Activated CD4-positive, alpha-beta T cell treated with anti-CD3 and anti-CD28 coated beads, Interleukin-2, amount 10 ng/mL, durations not matched to agents 7 days and 5 days (primary cell): ENCODE measurements at regions not wholly inside any gene's neighbourhood (a gene's known extent, or its start where the extent isn't known, plus 50 kb on each side); places are given as distances from the start of the nearest gene placed in this dataset.
"Not testable (repeated sequence)": the region's sequence is repeated elsewhere in the genome, so short reads cannot be mapped to it uniquely, and the experiment has no call there.

ENCODE experiments used
- CTCF ChIA-PET: fragments of 350-600 bp; sonication (Branson Sonifier 250); formaldehyde crosslinking; loops from one replicate; lab custom pipeline; 2021; ENCODE audit warnings: antibody characterized with exemption; lab: Charles Lee
- POLR2A ChIA-PET: fragments of 350-600 bp; sonication (Branson Sonifier 250); formaldehyde crosslinking; loops from one replicate; lab custom pipeline; 2021; ENCODE audit warnings: antibody characterized with exemption; lab: Charles Lee
- DNase-seq: peaks from one replicate; pipeline ENCODE4 v3.0.0-alpha.2; 2020
- H3K27ac Mint-ChIP-seq: one replicate; pipeline ENCODE4 v1.8.0; 2021; ENCODE audit warnings: mild to moderate bottlenecking, moderate library complexity, mixed read lengths
- H3K27me3 Mint-ChIP-seq: one replicate; pipeline ENCODE4 v1.8.0; 2021; ENCODE audit warnings: mixed read lengths
- H3K36me3 Mint-ChIP-seq: one replicate; pipeline ENCODE4 v1.8.0; 2021; ENCODE audit warnings: low read depth, mixed read lengths
- H3K4me1 Mint-ChIP-seq: one replicate; pipeline ENCODE4 v1.8.0; 2021; ENCODE audit warnings: mixed read lengths
- H3K4me3 Mint-ChIP-seq: one replicate; pipeline ENCODE4 v1.8.0; 2021; ENCODE audit warnings: mild to moderate bottlenecking, moderate library complexity, mixed read lengths
- H3K9me3 Mint-ChIP-seq: one replicate; pipeline ENCODE4 v1.8.0; 2021; ENCODE audit warnings: mixed read lengths

DNA sequence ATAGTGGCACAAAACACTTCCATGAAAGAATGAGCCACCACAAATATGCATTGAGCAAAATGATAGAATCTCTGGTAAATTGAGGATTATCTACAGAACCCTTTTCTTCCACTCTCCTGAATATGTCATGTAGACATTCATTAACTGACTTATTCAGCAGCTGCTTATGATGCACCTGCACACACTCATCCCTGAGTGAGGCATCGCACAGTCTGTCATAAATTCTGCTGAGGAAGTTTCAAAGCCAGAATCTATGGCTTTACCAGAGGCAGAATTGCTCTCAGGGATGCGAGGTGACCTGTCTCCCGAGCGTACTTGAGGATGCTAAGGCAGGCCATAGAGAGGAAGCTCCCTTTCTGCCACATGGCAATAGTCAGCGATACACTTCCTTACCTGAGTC is 1090.2 kb downstream of the UQCRFS1 start:
- Mint-ChIP-seq H3K36me3 (no peaks in the 10 kb centered on the region), H3K9me3 (peaks cover 3% of the 10 kb centered on the region)

DNA sequence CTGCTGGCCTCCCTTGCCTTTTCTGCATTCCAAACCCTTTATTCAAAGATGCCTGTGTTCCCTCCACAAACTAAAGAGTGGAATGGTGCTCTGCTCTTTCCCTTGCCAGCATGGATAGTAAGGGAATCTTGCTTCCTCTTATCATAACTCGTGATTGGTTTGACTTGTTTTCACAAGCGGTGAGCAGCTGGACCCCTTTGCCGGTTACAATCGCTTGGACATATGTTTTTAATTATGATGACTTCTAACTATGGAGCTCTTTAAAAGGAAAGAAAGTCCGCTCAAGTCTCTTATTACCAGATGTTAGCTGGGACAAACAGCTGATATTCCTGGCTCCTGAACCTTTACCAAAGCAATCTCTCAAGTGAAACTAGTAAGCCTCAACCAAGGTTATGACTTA is 1094.7 kb downstream of the UQCRFS1 start:
- Mint-ChIP-seq H3K4me3 (no peak overlapping the region), H3K4me1 (no peaks in the 10 kb centered on the region), H3K36me3 (no peaks in the 10 kb centered on the region), H3K27me3 (no peaks in the 10 kb centered on the region), H3K9me3 (peaks cover 8% of the 10 kb centered on the region), H3K27ac (no peak overlapping the region)
- CTCF ChIA-PET = no interaction called here
- POLR2A ChIA-PET = no interaction called here
- DNase-seq = no peak

More for the DNA sequence above, 1090.2 kb downstream of the UQCRFS1 start:
- Mint-ChIP-seq H3K4me3 (no peak overlapping the region), H3K4me1 (no peaks in the 10 kb centered on the region), H3K27me3 (no peaks in the 10 kb centered on the region), H3K27ac (no peak overlapping the region)
- no peak for DNase-seq
- CTCF ChIA-PET = no interaction called here
- POLR2A ChIA-PET = no interaction called here

DNA sequence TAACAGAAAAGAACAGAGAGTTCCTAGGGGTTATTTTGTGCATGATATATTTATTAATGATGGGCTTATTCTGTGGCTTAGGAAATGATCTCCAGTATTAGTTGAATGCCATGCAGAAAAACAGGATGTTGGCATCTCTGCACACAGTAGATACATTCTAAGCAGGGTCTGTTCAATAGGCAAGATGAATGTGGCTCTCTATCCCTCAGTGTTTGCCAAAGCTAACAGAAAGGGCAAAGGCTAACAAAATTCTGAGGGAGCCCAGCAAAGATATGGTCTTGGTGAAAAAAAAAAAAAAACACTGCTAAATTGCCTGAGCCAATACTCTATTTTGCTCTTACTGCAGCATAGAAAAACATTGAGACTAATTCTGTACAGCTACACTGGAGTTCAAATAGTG is 1095.8 kb downstream of the UQCRFS1 start:
- CTCF ChIA-PET = no interaction called here
- Mint-ChIP-seq H3K27me3 (no peaks in the 10 kb centered on the region), H3K4me3 (no peak overlapping the region), H3K27ac (no peak overlapping the region), H3K4me1 (no peaks in the 10 kb centered on the region), H3K9me3 (peaks cover 9% of the 10 kb centered on the region), H3K36me3 (no peaks in the 10 kb centered on the region)
- DNase-seq = no peak
- POLR2A ChIA-PET = no interaction called here

DNA sequence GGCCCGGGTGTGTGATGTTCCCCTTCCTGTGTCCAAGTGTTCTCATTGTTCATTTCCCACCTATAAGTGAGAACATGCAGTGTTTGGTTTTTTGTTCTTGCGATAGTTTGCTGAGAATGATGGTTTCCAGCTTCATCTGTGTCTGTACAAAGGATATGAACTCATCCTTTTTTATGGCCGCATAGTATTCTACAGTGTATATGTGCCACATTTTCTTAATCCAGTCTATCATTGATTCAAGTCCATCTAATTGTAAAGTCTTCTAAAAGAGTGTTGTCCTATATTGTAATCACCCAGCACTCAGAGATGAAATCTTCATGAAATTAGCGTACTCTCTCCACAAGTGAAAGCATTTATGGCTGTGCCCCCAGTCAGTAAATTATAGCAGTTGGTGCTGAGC is 1096.6 kb downstream of the UQCRFS1 start:
- POLR2A ChIA-PET = interaction anchor here (0.6 kb wide), 1 partner anchor 9 kb away, joined by 3 read pairs; no protein-coding TSS in a partner anchor
- peaks cover 12% of the 10 kb centered on the region for H3K9me3 Mint-ChIP-seq
- H3K27me3 Mint-ChIP-seq, DNase-seq, H3K4me1 Mint-ChIP-seq, H3K4me3 Mint-ChIP-seq, CTCF ChIA-PET, H3K36me3 Mint-ChIP-seq, H3K27ac Mint-ChIP-seq: not testable (repeated sequence)

DNA sequence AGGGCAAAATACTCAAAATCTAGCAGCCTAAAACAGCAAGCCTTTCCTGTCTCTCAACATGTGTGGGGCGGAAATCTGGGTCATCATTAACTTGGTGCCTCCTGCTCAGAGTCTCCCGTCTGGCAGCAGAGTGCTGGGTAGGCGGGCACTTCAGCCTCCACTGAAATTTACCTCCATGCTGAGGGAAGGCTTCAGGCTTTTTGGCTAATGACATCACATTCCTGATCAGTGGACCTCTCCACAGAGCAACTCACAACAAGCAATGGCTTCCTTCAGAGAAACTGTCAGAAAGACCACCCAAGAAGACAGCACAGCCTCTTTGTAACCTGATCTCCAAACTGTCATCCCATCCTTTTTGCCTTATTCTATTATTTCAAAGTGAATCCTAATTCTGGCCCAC is 1109.0 kb downstream of the UQCRFS1 start:
- Mint-ChIP-seq H3K27me3 (no peaks in the 10 kb centered on the region), H3K27ac (no peak overlapping the region), H3K9me3 (peaks cover 3% of the 10 kb centered on the region), H3K4me1 (no peaks in the 10 kb centered on the region), H3K4me3 (no peak overlapping the region), H3K36me3 (no peaks in the 10 kb centered on the region)
- POLR2A ChIA-PET = no interaction called here
- CTCF ChIA-PET = no interaction called here
- DNase-seq = no peak

DNA sequence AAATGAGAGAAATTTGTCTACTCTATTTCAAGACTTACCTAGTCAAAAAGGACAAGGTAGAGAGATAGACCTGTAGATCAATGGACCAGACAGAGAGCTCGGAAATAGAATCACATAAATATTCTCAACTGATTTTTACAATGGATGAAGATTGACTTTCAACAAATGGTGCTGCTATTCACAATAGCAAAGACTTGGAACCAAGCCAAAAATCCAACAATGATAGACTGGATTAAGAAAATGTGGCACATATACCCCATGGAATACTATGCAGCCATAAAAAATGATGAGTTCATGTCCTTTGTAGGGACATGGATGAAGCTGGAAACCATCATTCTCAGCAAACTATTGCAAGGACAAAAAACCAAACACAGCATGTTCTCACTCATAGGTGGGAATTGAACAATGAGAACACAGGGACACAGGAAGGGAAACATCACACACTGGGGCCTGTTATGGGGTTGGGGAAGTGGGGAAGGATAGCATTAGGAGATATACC is 1128.2 kb downstream of the UQCRFS1 start:
- DNase-seq, POLR2A ChIA-PET, CTCF ChIA-PET, H3K27ac Mint-ChIP-seq, H3K4me3 Mint-ChIP-seq, H3K9me3 Mint-ChIP-seq, H3K36me3 Mint-ChIP-seq, H3K4me1 Mint-ChIP-seq, H3K27me3 Mint-ChIP-seq: not testable (repeated sequence)

DNA sequence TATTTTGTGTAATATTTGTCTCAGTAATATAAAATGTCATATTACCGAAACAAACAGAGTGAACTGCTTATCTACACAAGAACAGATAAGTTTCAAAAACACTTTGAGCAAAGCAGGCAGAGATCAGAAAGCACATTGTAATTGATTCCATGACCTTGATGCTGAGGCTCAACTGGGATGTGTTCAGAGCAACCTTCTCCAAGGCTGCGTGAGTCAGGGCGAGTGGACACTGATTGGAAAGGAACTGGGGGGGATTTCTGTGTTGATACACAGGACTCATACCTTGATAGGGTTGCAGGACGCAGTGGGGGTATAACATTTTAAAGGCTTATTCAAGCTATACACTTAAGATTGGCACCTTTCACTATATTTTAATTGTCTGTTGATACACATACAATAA is 1136.3 kb downstream of the UQCRFS1 start:
- CTCF ChIA-PET = no interaction called here

DNA sequence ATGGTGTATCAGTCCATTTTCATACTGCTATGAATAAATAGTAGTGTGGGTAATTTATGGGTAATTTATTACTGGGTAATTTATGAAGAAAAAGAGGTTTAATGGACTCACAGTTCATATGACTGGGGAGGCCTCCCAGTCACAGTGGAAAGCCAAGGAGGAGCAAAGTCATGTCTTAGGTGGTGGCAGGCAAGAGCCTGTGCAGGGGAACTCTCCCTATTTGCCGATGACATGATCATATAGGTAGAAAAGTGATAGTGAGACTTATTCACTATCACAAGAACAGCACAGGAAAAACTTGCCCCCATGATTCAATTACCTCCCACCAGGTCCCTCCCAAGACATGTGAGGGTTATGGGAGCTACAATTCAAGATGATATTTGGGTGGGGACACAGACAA is 1137.7 kb downstream of the UQCRFS1 start:
- POLR2A ChIA-PET = no interaction called here

More for the DNA sequence above, 1136.3 kb downstream of the UQCRFS1 start:
- H3K27me3 Mint-ChIP-seq = no peaks in the 10 kb centered on the region
- POLR2A ChIA-PET = no interaction called here
- no peak overlapping the region for H3K27ac Mint-ChIP-seq
- DNase-seq = no peak
- H3K4me1 Mint-ChIP-seq = no peaks in the 10 kb centered on the region
- no peaks in the 10 kb centered on the region for H3K36me3 Mint-ChIP-seq
- no peak overlapping the region for H3K4me3 Mint-ChIP-seq
- H3K9me3 Mint-ChIP-seq = peaks cover 16% of the 10 kb centered on the region

DNA sequence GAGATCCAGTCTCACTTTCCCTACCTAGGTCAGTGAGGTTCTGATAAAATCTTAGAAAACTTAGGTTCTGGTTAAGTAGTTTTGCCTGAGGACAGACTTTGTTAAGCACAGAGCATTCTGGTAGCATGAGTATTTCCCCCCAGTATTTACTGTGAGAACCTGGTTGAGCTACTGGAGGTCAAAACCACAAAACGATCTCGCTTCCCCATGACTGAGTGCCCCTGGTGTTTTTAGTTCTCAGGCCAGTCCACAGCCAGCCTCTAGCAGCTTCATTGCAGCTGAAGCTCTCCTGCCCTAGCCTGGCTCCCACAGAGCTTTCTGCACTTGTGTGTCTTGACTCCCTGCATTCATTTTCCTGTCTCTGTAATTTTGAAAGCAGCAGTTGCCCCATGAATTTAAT is 1138.2 kb downstream of the UQCRFS1 start:
- peaks cover 14% of the 10 kb centered on the region for H3K9me3 Mint-ChIP-seq
- no peaks in the 10 kb centered on the region for H3K36me3 Mint-ChIP-seq
- CTCF ChIA-PET = no interaction called here
- no peak overlapping the region for H3K27ac Mint-ChIP-seq
- H3K4me1 Mint-ChIP-seq = no peaks in the 10 kb centered on the region
- no peak for DNase-seq
- H3K4me3 Mint-ChIP-seq = no peak overlapping the region
- POLR2A ChIA-PET = no interaction called here
- no peaks in the 10 kb centered on the region for H3K27me3 Mint-ChIP-seq

More for the DNA sequence above, 1137.7 kb downstream of the UQCRFS1 start:
- no peak for DNase-seq
- CTCF ChIA-PET = no interaction called here
- H3K36me3 Mint-ChIP-seq = no peaks in the 10 kb centered on the region
- H3K27ac Mint-ChIP-seq = no peak overlapping the region
- H3K9me3 Mint-ChIP-seq = peaks cover 16% of the 10 kb centered on the region
- no peaks in the 10 kb centered on the region for H3K27me3 Mint-ChIP-seq
- no peaks in the 10 kb centered on the region for H3K4me1 Mint-ChIP-seq
- H3K4me3 Mint-ChIP-seq = no peak overlapping the region

DNA sequence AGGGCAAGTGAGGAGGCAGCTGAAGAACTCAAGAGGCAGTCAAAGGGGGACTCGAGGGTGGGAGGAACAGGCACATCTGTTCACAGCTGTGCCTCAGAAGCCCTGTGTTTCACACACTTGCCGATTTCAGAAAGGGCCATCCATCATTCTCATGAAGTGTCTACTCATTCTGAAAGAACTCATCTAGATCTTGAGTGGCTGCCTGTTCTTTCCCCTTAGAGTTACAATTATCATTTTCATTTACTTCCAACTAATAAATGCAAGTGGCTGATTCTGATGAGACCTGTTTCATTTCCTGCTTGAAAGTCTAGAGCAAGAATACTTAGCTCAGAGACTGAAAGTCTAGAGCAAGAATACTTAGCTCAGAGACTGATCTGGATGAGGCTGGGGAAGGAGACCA is 1145.1 kb downstream of the UQCRFS1 start:
- H3K4me1 Mint-ChIP-seq = no peaks in the 10 kb centered on the region
- no peaks in the 10 kb centered on the region for H3K36me3 Mint-ChIP-seq
- no peak for DNase-seq
- no peak overlapping the region for H3K4me3 Mint-ChIP-seq
- CTCF ChIA-PET = no interaction called here
- H3K27me3 Mint-ChIP-seq = no peaks in the 10 kb centered on the region
- H3K9me3 Mint-ChIP-seq = peaks cover 4% of the 10 kb centered on the region
- POLR2A ChIA-PET = no interaction called here
- H3K27ac Mint-ChIP-seq = no peak overlapping the region

DNA sequence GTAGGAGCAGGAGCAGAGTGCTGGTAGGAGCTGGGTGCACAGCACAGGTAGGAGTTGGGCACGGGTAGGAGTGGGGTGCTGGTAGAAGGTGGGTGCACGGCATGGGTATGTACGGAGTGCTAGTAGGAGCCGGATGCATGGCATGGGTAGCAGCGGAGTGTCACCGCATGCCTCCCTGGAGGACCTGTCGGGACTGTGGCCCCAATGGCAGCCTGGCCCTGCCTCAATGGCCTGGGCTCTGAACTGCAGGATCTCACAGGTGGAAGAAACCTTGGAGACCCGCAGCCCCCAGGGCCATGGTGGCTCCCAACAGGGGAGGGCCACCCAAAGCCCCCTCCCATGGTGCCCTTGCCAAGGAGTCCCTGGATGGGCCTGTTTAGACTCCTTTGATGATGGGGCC is 1146.0 kb downstream of the UQCRFS1 start:
- no peaks in the 10 kb centered on the region for H3K27me3 Mint-ChIP-seq
- no peaks in the 10 kb centered on the region for H3K4me1 Mint-ChIP-seq
- peaks cover 4% of the 10 kb centered on the region for H3K9me3 Mint-ChIP-seq
- H3K36me3 Mint-ChIP-seq = no peaks in the 10 kb centered on the region
- CTCF ChIA-PET = no interaction called here
- POLR2A ChIA-PET = no interaction called here
- no peak for DNase-seq
- no peak overlapping the region for H3K4me3 Mint-ChIP-seq
- H3K27ac Mint-ChIP-seq = no peak overlapping the region

DNA sequence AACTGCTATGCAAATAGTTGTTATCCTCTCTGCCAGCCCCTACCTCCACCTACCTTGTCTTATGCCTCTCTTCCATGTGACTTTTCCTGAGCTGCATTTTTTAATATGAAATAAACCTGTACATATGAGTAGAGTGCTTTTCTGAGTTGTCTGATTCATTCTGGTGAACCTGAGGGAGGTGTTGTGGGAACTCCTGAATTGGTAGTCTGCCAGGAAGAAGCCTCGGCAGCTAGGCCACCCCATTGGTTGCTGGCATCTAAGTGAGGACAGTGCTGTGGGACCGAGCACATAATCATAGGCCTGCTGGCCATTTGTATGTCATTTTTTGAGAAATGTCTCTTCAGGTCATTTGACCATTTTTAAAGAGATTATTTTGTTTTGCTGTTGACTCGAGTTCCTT is 1146.8 kb downstream of the UQCRFS1 start:
- H3K36me3 Mint-ChIP-seq = no peaks in the 10 kb centered on the region
- DNase-seq = no peak
- H3K4me3 Mint-ChIP-seq = no peak overlapping the region
- no peaks in the 10 kb centered on the region for H3K4me1 Mint-ChIP-seq
- ChIA-PET POLR2A (no interaction called here), CTCF (no interaction called here)
- no peaks in the 10 kb centered on the region for H3K27me3 Mint-ChIP-seq
- no peak overlapping the region for H3K27ac Mint-ChIP-seq
- H3K9me3 Mint-ChIP-seq = peaks cover 4% of the 10 kb centered on the region

DNA sequence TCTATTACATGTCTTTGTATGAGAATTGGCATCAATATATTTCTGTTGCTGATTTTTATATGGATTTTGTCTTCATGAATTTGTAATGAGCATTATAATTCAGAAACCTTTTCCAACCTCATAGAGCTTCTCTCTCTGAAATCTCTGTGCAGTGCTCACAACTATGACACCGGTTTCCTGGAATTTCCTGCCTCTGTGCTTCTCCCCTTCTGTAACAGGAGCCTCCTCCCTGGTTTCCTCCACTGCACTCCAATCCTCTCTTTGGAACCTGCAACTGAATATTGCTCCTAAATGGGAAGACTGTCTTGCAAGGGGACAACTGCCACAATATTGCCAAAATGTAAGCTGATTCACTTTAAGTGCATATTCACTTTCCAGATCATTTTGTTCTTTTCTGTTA is 1147.9 kb downstream of the UQCRFS1 start:
- Mint-ChIP-seq H3K27ac (no peak overlapping the region), H3K4me1 (no peaks in the 10 kb centered on the region), H3K36me3 (no peaks in the 10 kb centered on the region), H3K27me3 (no peaks in the 10 kb centered on the region), H3K4me3 (no peak overlapping the region), H3K9me3 (peaks cover 4% of the 10 kb centered on the region)
- no peak for DNase-seq
- CTCF ChIA-PET = no interaction called here
- POLR2A ChIA-PET = no interaction called here

DNA sequence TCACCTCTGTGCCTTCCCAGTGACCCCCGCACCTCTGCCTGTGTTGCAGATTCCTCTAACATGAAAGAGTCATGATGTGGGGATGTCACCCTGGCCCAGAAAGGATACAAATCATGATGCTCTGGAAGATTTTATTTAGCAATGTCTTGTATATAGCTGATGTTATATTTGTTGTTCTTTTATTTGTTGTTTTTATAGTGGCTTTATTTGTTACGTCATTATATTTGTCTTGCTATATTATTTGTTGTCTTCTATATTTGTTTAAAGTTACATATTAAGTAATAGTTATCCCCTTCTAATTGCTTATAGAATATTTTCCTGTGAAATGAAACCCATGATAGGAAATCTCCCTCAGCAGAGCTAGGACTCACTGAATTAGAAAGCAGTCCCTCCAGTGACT is 1149.2 kb downstream of the UQCRFS1 start:
- Mint-ChIP-seq H3K27ac (no peak overlapping the region), H3K27me3 (no peaks in the 10 kb centered on the region), H3K4me1 (no peaks in the 10 kb centered on the region), H3K4me3 (no peak overlapping the region), H3K36me3 (no peaks in the 10 kb centered on the region), H3K9me3 (peaks cover 4% of the 10 kb centered on the region)
- no peak for DNase-seq
- ChIA-PET POLR2A (no interaction called here), CTCF (no interaction called here)
